Body of pancreas (tissue), 4 donors: ENCODE measurements at regions not wholly inside any gene's neighbourhood (a gene's known extent, or its start where the extent isn't known, plus 50 kb on each side); places are given as distances from the start of the nearest gene placed in this dataset.

ENCODE experiments used
- ATAC-seq: fragments of 150-250 bp; one replicate; pipeline ENCODE4 v1.9.1; 2016
- DNase-seq, 4 donors: peaks; one replicate each; pipeline ENCODE4 v3.0.0-alpha.2; 2019
- H3K27ac ChIP-seq, 4 donors: fragments of 200-600 bp; sonication (generic); 1 replicate in 3 of 4; 2 replicates in 1 of 4; pipeline versions ENCODE4 v1.5.1 to v1.6.1; 2016 to 2019; ENCODE audit warnings: mild to moderate bottlenecking in 1 of 4, mixed read lengths in 1 of 4, moderate library complexity in 1 of 4
- H3K27me3 ChIP-seq, 2 donors: fragments of 200-600 bp; sonication (generic); one replicate each; pipeline ENCODE4 v1.6.0; 2016; ENCODE audit warnings: mild to moderate bottlenecking in 1 of 2
- H3K36me3 ChIP-seq, 2 donors: fragments of 200-600 bp; sonication (generic); replicated peaks in 1 of 2; 2 replicates each; pipeline ENCODE4 v1.5.1; 2016; ENCODE audit warnings: low read depth in 2 of 2; ENCODE audit not compliant: insufficient read depth in 1 of 2
- H3K4me1 ChIP-seq: fragments of 200-600 bp; sonication (generic); one replicate; pipeline ENCODE4 v1.6.0; 2016
- H3K4me3 ChIP-seq, 2 donors: fragments of 200-600 bp; sonication (generic); 1 replicate in 1 of 2; 2 replicates in 1 of 2; pipeline ENCODE4 v1.5.1; 2016 to 2019
- H3K9me3 ChIP-seq, 3 donors: fragments of 200-600 bp; sonication (generic); 1 replicate in 2 of 3; 2 replicates in 1 of 3; pipeline ENCODE4 v1.5.1; 2016
- POLR2A ChIP-seq, 3 donors: fragments of 450-650 bp; IDR thresholded peaks; one replicate each; pipeline ENCODE4 v1.6.1; 2016; ENCODE audit warnings: antibody characterized with exemption in 3 of 3, mild to moderate bottlenecking in 2 of 3
- WGBS, 2 donors: methylation state at CpG; one replicate each; pipeline ENCODE4 v1.1.5; 2017; 5-methylcytosine and 5-hydroxymethylcytosine counted together
- intact Hi-C: fragments of 100-400 bp; cut with DNase I; formaldehyde crosslinking; loops from one replicate; pipeline ENCODE4 v1.15.1; 2023
- TF ChIP-seq, protein P1 (sequence below), 7 experiments: fragments of 450-650 bp in 4 of 7; fragments of 200-600 bp in 3 of 7; sonication (generic) in 3 of 7; IDR thresholded peaks; one replicate each; pipeline ENCODE4 v1.5.1; 2016 to 2019; ENCODE audit warnings: antibody characterized with exemption in 7 of 7

- no peaks in the 10 kb centered on the region for H3K36me3 ChIP-seq
- no peak for DNase-seq
- no peak overlapping the region for H3K4me3 ChIP-seq
- intact Hi-C loops = no loop called here
- ATAC-seq = no peak
- 72 to 86% methylated on average over 6 of the region's 6 CpGs for WGBS, 2 donors
- H3K27ac ChIP-seq = no peak overlapping the region
- H3K9me3 ChIP-seq = no peaks in the 10 kb centered on the region
- TF ChIP-seq, protein P1, sequence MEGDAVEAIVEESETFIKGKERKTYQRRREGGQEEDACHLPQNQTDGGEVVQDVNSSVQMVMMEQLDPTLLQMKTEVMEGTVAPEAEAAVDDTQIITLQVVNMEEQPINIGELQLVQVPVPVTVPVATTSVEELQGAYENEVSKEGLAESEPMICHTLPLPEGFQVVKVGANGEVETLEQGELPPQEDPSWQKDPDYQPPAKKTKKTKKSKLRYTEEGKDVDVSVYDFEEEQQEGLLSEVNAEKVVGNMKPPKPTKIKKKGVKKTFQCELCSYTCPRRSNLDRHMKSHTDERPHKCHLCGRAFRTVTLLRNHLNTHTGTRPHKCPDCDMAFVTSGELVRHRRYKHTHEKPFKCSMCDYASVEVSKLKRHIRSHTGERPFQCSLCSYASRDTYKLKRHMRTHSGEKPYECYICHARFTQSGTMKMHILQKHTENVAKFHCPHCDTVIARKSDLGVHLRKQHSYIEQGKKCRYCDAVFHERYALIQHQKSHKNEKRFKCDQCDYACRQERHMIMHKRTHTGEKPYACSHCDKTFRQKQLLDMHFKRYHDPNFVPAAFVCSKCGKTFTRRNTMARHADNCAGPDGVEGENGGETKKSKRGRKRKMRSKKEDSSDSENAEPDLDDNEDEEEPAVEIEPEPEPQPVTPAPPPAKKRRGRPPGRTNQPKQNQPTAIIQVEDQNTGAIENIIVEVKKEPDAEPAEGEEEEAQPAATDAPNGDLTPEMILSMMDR (IDR thresholded peaks at IDR 0.05) = no peak
- TF ChIP-seq POLR2A (IDR thresholded peaks at IDR 0.05) = no peak
- no peaks in the 10 kb centered on the region for H3K27me3 ChIP-seq
- no peaks in the 10 kb centered on the region for H3K4me1 ChIP-seq
Measured at GRCh38 chr4:14215116-14215770, 587.7 kb upstream of the BOD1L1 start.

- no peak for DNase-seq
- Histone ChIP-seq H3K9me3 (no peaks in the 10 kb centered on the region), H3K27ac (no peak overlapping the region), H3K36me3 (no peaks in the 10 kb centered on the region), H3K27me3 (no peaks in the 10 kb centered on the region), H3K4me3 (no peak overlapping the region), H3K4me1 (no peaks in the 10 kb centered on the region)
- TF ChIP-seq POLR2A (IDR thresholded peaks at IDR 0.05) = no peak
- TF ChIP-seq, protein P1 (IDR thresholded peaks at IDR 0.05) = no peak
- ATAC-seq = no peak
- 78 to 79% methylated on average over 3 of the region's 3 CpGs for WGBS, 2 donors
- intact Hi-C loops = no loop called here
Measured at GRCh38 chr4:14217401-14217800, 589.9 kb upstream of the BOD1L1 start.

DNA sequence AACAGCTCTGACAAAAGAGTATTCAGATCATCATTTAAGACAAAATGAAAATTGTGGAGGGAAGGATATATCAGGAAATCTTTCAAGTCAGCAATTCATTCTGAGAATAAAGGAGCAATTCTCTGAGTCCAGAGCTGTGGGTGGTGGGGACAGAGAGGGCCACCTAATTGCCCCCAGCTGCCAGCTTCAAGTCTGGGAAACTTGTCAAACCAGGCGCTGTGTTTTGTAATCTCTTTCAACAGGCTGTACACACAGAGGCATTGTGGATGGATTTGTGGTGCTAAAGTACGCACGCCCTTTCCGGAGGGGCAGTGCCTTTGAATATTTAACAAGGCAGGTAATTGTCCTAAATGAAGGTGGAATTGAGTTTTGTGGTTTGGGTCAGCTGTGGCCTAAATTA is 591.1 kb upstream of the BOD1L1 start:
- Histone ChIP-seq H3K27me3 (no peaks in the 10 kb centered on the region), H3K27ac (peak overlapping the region in 1 of 4 donors; percentile 29), H3K4me3 (no peak overlapping the region), H3K9me3 (no peaks in the 10 kb centered on the region), H3K36me3 (no peaks in the 10 kb centered on the region), H3K4me1 (peaks cover 11% of the 10 kb centered on the region)
- TF ChIP-seq POLR2A (IDR thresholded peaks at IDR 0.05) = no peak
- TF ChIP-seq, protein P1 (IDR thresholded peaks at IDR 0.05) = no peak
- ATAC-seq (peak; percentile 45), DNase-seq (peak in 2 of 4 donors; percentile 11 to 26)
- WGBS, 2 donors = 47 to 55% methylated on average over 4 of the region's 4 CpGs
- intact Hi-C loops = no loop called here

GRCh38 chr4:14221176-14221575 is 593.7 kb upstream of the BOD1L1 start:
- H3K9me3 ChIP-seq = no peaks in the 10 kb centered on the region
- H3K4me1 ChIP-seq = peaks cover 11% of the 10 kb centered on the region
- no peaks in the 10 kb centered on the region for H3K36me3 ChIP-seq
- intact Hi-C loops = no loop called here
- H3K27me3 ChIP-seq = no peaks in the 10 kb centered on the region
- 75 to 80% methylated on average over 3 of the region's 3 CpGs for WGBS, 2 donors
- ATAC-seq = no peak
- H3K4me3 ChIP-seq = no peak overlapping the region
- DNase-seq = no peak
- TF ChIP-seq POLR2A (IDR thresholded peaks at IDR 0.05) = no peak
- TF ChIP-seq, protein P1 (IDR thresholded peaks at IDR 0.05) = no peak
- H3K27ac ChIP-seq = no peak overlapping the region

DNA sequence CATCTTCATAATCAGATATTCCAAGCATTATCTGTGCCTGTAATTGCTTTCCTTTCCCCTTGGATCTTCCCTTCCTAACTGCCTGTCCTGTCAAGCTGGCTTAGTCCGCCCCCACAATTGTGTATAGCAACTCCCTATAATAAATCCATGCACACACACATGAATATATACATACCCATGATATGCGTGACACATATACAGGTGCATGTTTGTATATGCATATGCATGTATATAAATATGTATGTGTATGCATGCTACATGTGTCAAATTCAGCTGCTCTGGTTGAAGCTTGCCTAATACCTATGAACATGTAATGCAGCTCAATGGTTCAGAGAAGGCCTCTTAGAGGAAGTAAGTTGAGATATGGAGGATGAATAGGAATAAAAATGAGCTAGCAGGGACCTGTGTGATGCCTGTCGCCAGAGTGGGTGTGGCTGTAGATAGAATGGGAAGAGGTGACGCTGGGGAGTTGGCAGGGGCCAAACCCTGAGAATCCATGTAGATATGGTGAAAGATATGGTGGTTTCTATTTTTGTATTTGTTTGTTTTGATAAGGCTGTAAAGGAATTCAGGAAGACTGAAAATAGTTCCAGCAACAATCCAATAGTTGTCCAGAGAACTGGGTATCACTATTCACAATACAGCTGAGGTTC is 595.0 kb upstream of the BOD1L1 start:
- H3K27ac ChIP-seq = no peak overlapping the region
- ATAC-seq = no peak
- no peaks in the 10 kb centered on the region for H3K9me3 ChIP-seq
- intact Hi-C loops = no loop called here
- TF ChIP-seq POLR2A (IDR thresholded peaks at IDR 0.05) = no peak
- TF ChIP-seq, protein P1 (IDR thresholded peaks at IDR 0.05) = no peak
- peaks cover 11% of the 10 kb centered on the region for H3K4me1 ChIP-seq
- no peaks in the 10 kb centered on the region for H3K27me3 ChIP-seq
- H3K4me3 ChIP-seq = no peak overlapping the region
- WGBS, 2 donors = 51 to 60% methylated on average over 4 of the region's 4 CpGs
- H3K36me3 ChIP-seq = no peaks in the 10 kb centered on the region
- no peak for DNase-seq
